H1 (cell line): ENCODE measurements at regions not wholly inside any gene's neighbourhood (a gene's known extent, or its start where the extent isn't known, plus 50 kb on each side); places are given as distances from the start of the nearest gene placed in this dataset.

Experiments used
- CTCF ChIA-PET: fragments of 300-600 bp; sonication (Branson Sonifier 250); formaldehyde crosslinking; loops from one replicate; lab custom pipeline; 2021; ENCODE audit not compliant: partially characterized antibody; lab: Charles Lee
- POLR2A ChIA-PET: fragments of 300-600 bp; sonication (Branson Sonifier 250); formaldehyde crosslinking; loops from one replicate; lab custom pipeline; 2021; ENCODE audit warnings: inconsistent platforms; ENCODE audit not compliant: partially characterized antibody; lab: Charles Lee
- DNase-seq, 2 experiments: peaks; one replicate each; pipeline versions ENCODE4 v3.0.0 to v3.0.0-alpha.2; 2010 to 2022; ENCODE audit warnings: low spot score in 2 of 2, low read depth in 1 of 2, mixed read lengths in 1 of 2
- FAIRE-seq: peaks from 2 replicates; lab custom pipeline; 2011; peaks lifted over from hg19 to GRCh38; lab: Jason Lieb, UNC
- H2AFZ ChIP-seq: 2 replicates; pipeline ENCODE4 v1.8.1; 2012; ENCODE audit warnings: low read length, inconsistent platforms
- H2AK5ac ChIP-seq: 2 replicates; pipeline ENCODE4 v1.6.1; 2013; ENCODE audit warnings: low read depth, low read length
- H2BK120ac ChIP-seq: replicated peaks from 2 replicates; pipeline ENCODE3; 2013; ENCODE audit warnings: low read depth, low read length, inconsistent platforms
- H2BK12ac ChIP-seq: 2 replicates; pipeline ENCODE4 v1.6.1; 2013; ENCODE audit warnings: low read depth, low read length
- H2BK15ac ChIP-seq: 2 replicates; pipeline ENCODE4 v1.6.1; 2013; ENCODE audit warnings: low read length
- H2BK20ac ChIP-seq: 2 replicates; pipeline ENCODE4 v1.6.1; 2013; ENCODE audit warnings: low read length
- H2BK5ac ChIP-seq: 2 replicates; pipeline ENCODE4 v1.6.1; 2013; ENCODE audit warnings: low read depth, low read length
- H3K14ac ChIP-seq: 2 replicates; pipeline ENCODE4 v1.6.1; 2013; ENCODE audit warnings: inconsistent platforms; ENCODE audit not compliant: insufficient read length
- H3K18ac ChIP-seq: 2 replicates; pipeline ENCODE4 v1.6.1; 2013; ENCODE audit warnings: low read length; ENCODE audit errors: extremely low read depth
- H3K23ac ChIP-seq: 2 replicates; pipeline ENCODE4 v1.6.1; 2013; ENCODE audit warnings: inconsistent platforms; ENCODE audit not compliant: insufficient read length
- H3K23me2 ChIP-seq: 2 replicates; pipeline ENCODE4 v1.6.1; 2013; ENCODE audit warnings: low read depth, low read length
- H3K27ac ChIP-seq: 2 replicates; pipeline ENCODE4 v1.6.1; 2011; ENCODE audit warnings: low read depth, low read length, inconsistent platforms
- H3K27me3 ChIP-seq, 4 experiments: replicated peaks in 1 of 4; 1 replicate in 1 of 4; 2 replicates in 3 of 4; pipeline versions ENCODE4 v1.6.1 to v1.8.1; 2011 to 2013; ENCODE audit warnings: low read length in 3 of 4, mild to moderate bottlenecking in 3 of 4, inconsistent platforms in 2 of 4, mixed read lengths in 2 of 4, moderate library complexity in 1 of 4; ENCODE audit not compliant: control insufficient read depth in 3 of 4, insufficient read depth in 3 of 4; ENCODE audit errors: extremely low read depth in 1 of 4
- H3K36me3 ChIP-seq, 4 experiments: 2 replicates each; pipeline versions ENCODE4 v1.6.1 to v1.8.1; 2011 to 2013; ENCODE audit warnings: mild to moderate bottlenecking in 4 of 4, low read length in 3 of 4, moderate library complexity in 2 of 4, control low read depth in 1 of 4, inconsistent platforms in 1 of 4; ENCODE audit not compliant: insufficient read depth in 4 of 4, control insufficient read depth in 2 of 4
- H3K4ac ChIP-seq: replicated peaks from 2 replicates; pipeline ENCODE3; 2013; ENCODE audit warnings: low read length, low read depth, mixed read lengths, inconsistent platforms; ENCODE audit not compliant: insufficient read length
- H3K4me1 ChIP-seq, 4 experiments: replicated peaks in 1 of 4; 1 replicate in 1 of 4; 2 replicates in 3 of 4; pipeline versions ENCODE4 v1.6.1 to v1.8.1; 2011 to 2013; ENCODE audit warnings: low read length in 3 of 4, inconsistent platforms in 2 of 4, mixed read lengths in 1 of 4; ENCODE audit not compliant: insufficient read depth in 4 of 4, control insufficient read depth in 3 of 4
- H3K4me2 ChIP-seq, 2 experiments: 2 replicates each; pipeline versions ENCODE4 v1.6.1 to v1.8.1; 2011 to 2013; ENCODE audit warnings: low read depth in 2 of 2, low read length in 2 of 2, control low read depth in 1 of 2, inconsistent platforms in 1 of 2, mild to moderate bottlenecking in 1 of 2; ENCODE audit not compliant: insufficient read depth in 1 of 2
- H3K4me3 ChIP-seq, 4 experiments: fragments of 200-600, 300-600 bp in 1 of 4; sonication (generic), shearing (Covaris generic), sonication (Bioruptor Twin) in 1 of 4; 2 replicates each; pipeline versions ENCODE4 v1.5.1 to v1.8.1; 2011 to 2016; ENCODE audit warnings: low read length in 4 of 4, low read depth in 3 of 4, control low read depth in 2 of 4, inconsistent platforms in 2 of 4, mild to moderate bottlenecking in 2 of 4, mixed read lengths in 1 of 4, moderate library complexity in 1 of 4; ENCODE audit not compliant: insufficient read depth in 2 of 4; ENCODE audit errors: extremely low read depth in 1 of 4
- H3K56ac ChIP-seq: replicated peaks from 2 replicates; pipeline ENCODE3; 2013; ENCODE audit warnings: low read depth, mild to moderate bottlenecking, mixed read lengths, low read length, inconsistent platforms; ENCODE audit not compliant: insufficient read length
- H3K79me1 ChIP-seq: 2 replicates; pipeline ENCODE4 v1.6.1; 2013; ENCODE audit warnings: low read depth, low read length, control low read depth
- H3K79me2 ChIP-seq, 2 experiments: 2 replicates each; pipeline versions ENCODE4 v1.6.1 to v1.8.1; 2012 to 2013; ENCODE audit warnings: low read length in 2 of 2, mild to moderate bottlenecking in 2 of 2, inconsistent platforms in 1 of 2; ENCODE audit not compliant: insufficient read depth in 2 of 2, control insufficient read depth in 1 of 2
- H3K9ac ChIP-seq, 4 experiments: replicated peaks in 1 of 4; 1 replicate in 1 of 4; 2 replicates in 3 of 4; pipeline versions ENCODE4 v1.6.1 to v1.8.1; 2011 to 2013; ENCODE audit warnings: low read depth in 3 of 4, low read length in 3 of 4, control low read depth in 2 of 4, mild to moderate bottlenecking in 2 of 4, moderate library complexity in 2 of 4, inconsistent platforms in 1 of 4; ENCODE audit errors: extremely low read depth in 1 of 4
- H3K9me3 ChIP-seq, 2 experiments: 2 replicates each; pipeline versions ENCODE4 v1.6.1 to v1.8.1; 2012 to 2013; ENCODE audit warnings: mild to moderate bottlenecking in 2 of 2, moderate library complexity in 2 of 2, control low read depth in 1 of 2, inconsistent platforms in 1 of 2, low read depth in 1 of 2, low read length in 1 of 2, mixed read lengths in 1 of 2; ENCODE audit not compliant: insufficient read depth in 2 of 2
- H4K20me1 ChIP-seq, 2 experiments: replicated peaks in 1 of 2; 2 replicates each; pipeline versions ENCODE3 to v1.8.1; 2011 to 2013; ENCODE audit warnings: inconsistent platforms in 2 of 2, low read length in 2 of 2, mild to moderate bottlenecking in 1 of 2; ENCODE audit not compliant: insufficient read depth in 2 of 2, control insufficient read depth in 1 of 2
- H4K5ac ChIP-seq: 2 replicates; pipeline ENCODE4 v1.6.1; 2013; ENCODE audit warnings: low read length, low read depth, mixed read lengths, inconsistent platforms; ENCODE audit not compliant: insufficient read length
- H4K8ac ChIP-seq: 2 replicates; pipeline ENCODE4 v1.8.0; 2013; ENCODE audit warnings: mild to moderate bottlenecking, moderate library complexity, low read length, inconsistent platforms; ENCODE audit not compliant: insufficient read depth; ENCODE audit errors: extremely low read depth
- H4K91ac ChIP-seq: replicated peaks from 2 replicates; pipeline ENCODE3; 2013; ENCODE audit warnings: low read length, mixed read lengths, inconsistent platforms; ENCODE audit not compliant: insufficient read length
- CBX5 ChIP-seq: fragments of 300-800, 300-1000 bp; sonication (generic); IDR thresholded peaks from 2 replicates; pipeline ENCODE4 v1.7.1; 2016; ENCODE audit warnings: antibody characterized with exemption, low read length, low read depth
- CBX8 ChIP-seq: fragments of 300-800, 300-1000 bp; sonication (generic); IDR thresholded peaks from 2 replicates; pipeline ENCODE4 v1.7.1; 2016; ENCODE audit warnings: low read depth, low read length, borderline replicate concordance
- CHD1 ChIP-seq: IDR thresholded peaks from 2 replicates; pipeline ENCODE4 v1.6.1; 2012; ENCODE audit warnings: low read depth, low read length, improper control_type of control experiment
- CHD2 ChIP-seq: IDR thresholded peaks from 2 replicates; pipeline ENCODE4 v1.6.1; 2012; ENCODE audit warnings: low read length, improper control_type of control experiment
- GTF2F1 ChIP-seq: IDR thresholded peaks from 2 replicates; pipeline ENCODE4 v1.6.1; 2012; ENCODE audit warnings: low read depth, low read length, improper control_type of control experiment, borderline replicate concordance
- JUN ChIP-seq: IDR thresholded peaks from 2 replicates; pipeline ENCODE4 v1.6.1; 2011; ENCODE audit warnings: low read depth, mild to moderate bottlenecking, improper control_type of control experiment, low read length
- POLR2AphosphoS5 ChIP-seq: IDR thresholded peaks from 2 replicates; pipeline ENCODE4 v1.6.1; 2011; ENCODE audit warnings: low read depth, low read length
- RAD21 ChIP-seq, 2 experiments: IDR thresholded peaks in 1 of 2; conservative IDR thresholded peaks in 1 of 2; 2 replicates each; pipeline ENCODE4 v1.6.1; 2011; ENCODE audit warnings: low read depth in 2 of 2, low read length in 2 of 2, improper control_type of control experiment in 1 of 2, inconsistent platforms in 1 of 2, mild to moderate bottlenecking in 1 of 2, moderate library complexity in 1 of 2
- SP1 ChIP-seq: IDR thresholded peaks from 2 replicates; pipeline ENCODE4 v1.6.1; 2011; ENCODE audit warnings: low read depth, low read length
- SP2 ChIP-seq: IDR thresholded peaks from 2 replicates; pipeline ENCODE4 v1.6.1; 2012; ENCODE audit warnings: mild to moderate bottlenecking, low read length, inconsistent platforms
- SUZ12 ChIP-seq: fragments of 200-600 bp; sonication (generic); IDR thresholded peaks from 2 replicates; pipeline ENCODE4 v1.6.1; 2012; ENCODE audit warnings: mild to moderate bottlenecking, inconsistent platforms, low read length, moderate library complexity, mixed read lengths
- WGBS, 2 experiments: shearing (Covaris generic) in 1 of 2; methylation state at CpG; one replicate each; pipeline versions ENCODE4 v1.1.6 to v1.1.7; 2013 to 2015; ENCODE audit warnings: low lambda C conversion rate in 2 of 2, mixed read lengths in 2 of 2, inconsistent platforms in 1 of 2, low coverage in 1 of 2, missing lambda C conversion rate in 1 of 2; ENCODE audit not compliant: insufficient replicate concordance in 2 of 2, insufficient coverage in 1 of 2, insufficient read length in 1 of 2; ENCODE audit errors: extremely low coverage in 1 of 2, missing lambda C conversion rate in 1 of 2; 5-methylcytosine and 5-hydroxymethylcytosine counted together
- TF ChIP-seq, protein P1 (sequence below): IDR thresholded peaks from 2 replicates; pipeline ENCODE4 v1.6.1; 2012; ENCODE audit warnings: inconsistent platforms

DNA sequence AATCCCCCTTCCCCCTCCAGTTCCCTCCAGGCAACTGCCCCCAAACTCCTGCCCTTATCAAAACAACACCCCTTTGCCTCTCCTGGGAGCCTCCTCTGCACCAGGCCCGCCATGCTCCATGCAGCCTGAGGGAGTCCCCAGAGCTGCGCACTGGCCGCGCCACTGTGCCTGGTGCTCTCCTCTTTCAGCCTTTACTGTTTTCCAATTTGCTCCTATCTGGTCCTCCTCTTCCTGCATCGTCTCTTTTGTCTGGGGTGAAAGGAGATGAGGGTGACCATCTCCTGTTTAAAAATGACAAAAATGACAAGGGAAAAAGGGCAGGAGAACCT, 165.8 kb upstream of the ADCY1 start:
- H3K4ac ChIP-seq, result no peak overlapping the region
- no peak overlapping the region for H3K27ac ChIP-seq
- no peak overlapping the region for H4K91ac ChIP-seq
- DNase-seq (no peak), FAIRE-seq (no peak)
- H3K4me2 ChIP-seq, result no peak overlapping the region
- H3K56ac ChIP-seq, result no peak overlapping the region
- no peak overlapping the region for H3K23ac ChIP-seq
- no peak overlapping the region for H4K5ac ChIP-seq
- POLR2A ChIA-PET, result no interaction called here
- H3K14ac ChIP-seq, result no peak overlapping the region
- H4K20me1 ChIP-seq, result no peaks in the 10 kb centered on the region
- no peaks in the 10 kb centered on the region for H3K27me3 ChIP-seq
- no peaks in the 10 kb centered on the region for H3K36me3 ChIP-seq
- H3K4me1 ChIP-seq, result no peaks in the 10 kb centered on the region; a peak in 2 of 7 replicates
- peak overlapping the region; percentile 70; the same call in 1 of the 2 replicates for H2AFZ ChIP-seq
- no peak overlapping the region for H3K9ac ChIP-seq
- no peak overlapping the region for H3K18ac ChIP-seq
- WGBS, 2 experiments, result 92% methylated on average over 5 of the region's 5 CpGs; no CpG with 5 or more reads in 1 of the 2 experiments
- no peak overlapping the region for H3K4me3 ChIP-seq
- no peak overlapping the region for H2BK120ac ChIP-seq
- CTCF ChIA-PET, result interaction anchor here (0.8 to 1.6 kb wide), 8 partner anchors 11 to 256 kb away, joined by 3 to 7 read pairs (median 3); no protein-coding TSS in a partner anchor
- H3K79me2 ChIP-seq, result no peaks in the 10 kb centered on the region
- H2BK5ac ChIP-seq, result no peak overlapping the region
- no peak overlapping the region for H2BK20ac ChIP-seq
- peaks cover 3 to 13% of the 10 kb centered on the region in 2 experiments; a peak in 3 of 4 replicates for H3K9me3 ChIP-seq
- H2BK12ac ChIP-seq, result 0 out of 2 replicates have a peak overlapping the region, but pooled peaks have one; percentile 76
- no peak overlapping the region for H2BK15ac ChIP-seq
- no peaks in the 10 kb centered on the region for H3K23me2 ChIP-seq
- H3K79me1 ChIP-seq, result no peaks in the 10 kb centered on the region
- no peak overlapping the region for H2AK5ac ChIP-seq
- H4K8ac ChIP-seq, result no peak overlapping the region
- TF ChIP-seq CBX8, result no peak
- TF ChIP-seq SP1, result no peak
- peak; percentile 29 to 53; a peak in 3 of 4 replicates for TF ChIP-seq RAD21 (IDR thresholded peaks at IDR 0.05 in 1 of 2, conservative IDR thresholded peaks at IDR 0.05 in 1 of 2; ENCODE audit: low read depth in 2 of 2, low read length in 2 of 2)
- TF ChIP-seq SUZ12, result no peak
- TF ChIP-seq, protein P1, sequence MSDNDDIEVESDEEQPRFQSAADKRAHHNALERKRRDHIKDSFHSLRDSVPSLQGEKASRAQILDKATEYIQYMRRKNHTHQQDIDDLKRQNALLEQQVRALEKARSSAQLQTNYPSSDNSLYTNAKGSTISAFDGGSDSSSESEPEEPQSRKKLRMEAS, result no peak
- TF ChIP-seq CBX5, result no peak
- TF ChIP-seq CHD1, result no peak
- TF ChIP-seq GTF2F1, result no peak
- TF ChIP-seq POLR2AphosphoS5, result no peak
- no peak for TF ChIP-seq CHD2
- no peak for TF ChIP-seq JUN
- no peak for TF ChIP-seq SP2
